ENCODE measurements at regions not wholly inside any gene's neighbourhood (a gene's known extent, or its start where the extent isn't known, plus 50 kb on each side); places are given as distances from the start of the nearest gene placed in this dataset.

DNA sequence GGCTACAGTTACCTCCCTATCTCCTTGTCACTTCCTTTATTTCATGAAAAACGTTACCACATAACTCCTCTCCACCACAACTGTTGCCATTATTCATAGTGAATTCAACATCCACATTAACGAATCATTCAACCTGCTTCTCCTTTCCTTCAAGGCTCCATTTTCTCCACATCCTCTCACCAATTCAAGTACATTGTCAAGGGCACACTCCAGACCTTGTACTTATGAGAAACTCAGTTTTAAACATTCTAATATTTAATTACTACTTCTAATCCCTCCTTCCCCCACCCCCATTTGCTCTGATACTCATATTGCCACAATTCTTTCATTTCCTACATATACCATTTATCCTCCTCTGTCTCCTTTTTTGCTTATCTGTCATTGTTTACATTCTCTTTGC, 871.2 kb downstream of the TUSC7 start:
- TF ChIP-seq EZH2phosphoT487 (IDR thresholded peaks at IDR 0.05; ENCODE audit: borderline replicate concordance, low read depth) (no peak), NFIC (IDR thresholded peaks at IDR 0.05; ENCODE audit: borderline replicate concordance) (no peak)
